H9 (cell line): ENCODE measurements at regions not wholly inside any gene's neighbourhood (a gene's known extent, or its start where the extent isn't known, plus 50 kb on each side); places are given as distances from the start of the nearest gene placed in this dataset.

ENCODE experiments used
- DNase-seq: peaks from one replicate; pipeline ENCODE4 v3.0.0-alpha.2; 2017
- H2AFZ ChIP-seq: one replicate; pipeline ENCODE4 v1.6.1; 2013; ENCODE audit warnings: mild to moderate bottlenecking, low read length, control low read depth, moderate library complexity
- H2AK5ac ChIP-seq: 2 replicates; pipeline ENCODE4 v1.6.1; 2013; ENCODE audit warnings: low read length, control low read depth, mixed read lengths; ENCODE audit not compliant: insufficient read length
- H2BK120ac ChIP-seq: one replicate; pipeline ENCODE4 v1.6.1; 2013; ENCODE audit warnings: low read depth, mild to moderate bottlenecking, low read length, control low read depth, inconsistent platforms; ENCODE audit not compliant: poor library complexity, severe bottlenecking
- H2BK12ac ChIP-seq: 2 replicates; pipeline ENCODE4 v1.6.1; 2013; ENCODE audit warnings: low read length, control low read depth, mixed read lengths, low read depth; ENCODE audit not compliant: insufficient read length
- H2BK15ac ChIP-seq: 2 replicates; pipeline ENCODE4 v1.6.1; 2013; ENCODE audit warnings: low read depth, low read length, control low read depth
- H2BK20ac ChIP-seq: one replicate; pipeline ENCODE4 v1.6.1; 2013; ENCODE audit warnings: low read depth, mild to moderate bottlenecking, low read length, control low read depth, inconsistent platforms; ENCODE audit not compliant: poor library complexity, severe bottlenecking
- H2BK5ac ChIP-seq: 2 replicates; pipeline ENCODE4 v1.6.1; 2013; ENCODE audit warnings: low read length, control low read depth, mixed read lengths; ENCODE audit not compliant: insufficient read length
- H3K14ac ChIP-seq: 2 replicates; pipeline ENCODE4 v1.6.1; 2013; ENCODE audit warnings: low read length, control low read depth; ENCODE audit not compliant: insufficient read depth
- H3K18ac ChIP-seq: 2 replicates; pipeline ENCODE4 v1.6.1; 2013; ENCODE audit warnings: low read depth, mild to moderate bottlenecking, mixed read lengths, low read length, control low read depth; ENCODE audit not compliant: insufficient read length
- H3K23ac ChIP-seq: 2 replicates; pipeline ENCODE4 v1.6.1; 2013; ENCODE audit warnings: low read length, control low read depth, mixed read lengths, low read depth; ENCODE audit not compliant: insufficient read length
- H3K23me2 ChIP-seq: 2 replicates; pipeline ENCODE4 v1.6.1; 2013; ENCODE audit warnings: low read depth, mild to moderate bottlenecking, mixed read lengths, low read length, control low read depth; ENCODE audit not compliant: insufficient read length, poor library complexity, severe bottlenecking
- H3K27ac ChIP-seq: 2 replicates; pipeline ENCODE4 v1.5.1; 2013; ENCODE audit warnings: low read length, control low read depth, mixed read lengths, low read depth; ENCODE audit not compliant: insufficient read length
- H3K27me3 ChIP-seq: 2 replicates; pipeline ENCODE4 v1.6.1; 2013; ENCODE audit warnings: low read length, control low read depth, inconsistent platforms; ENCODE audit not compliant: insufficient read depth
- H3K4ac ChIP-seq: 2 replicates; pipeline ENCODE4 v1.6.1; 2013; ENCODE audit warnings: low read depth, mild to moderate bottlenecking, control low read depth, inconsistent platforms, low read length, moderate library complexity
- H3K4me1 ChIP-seq: 2 replicates; pipeline ENCODE4 v1.6.1; 2013; ENCODE audit warnings: low read length, control low read depth, inconsistent platforms; ENCODE audit not compliant: insufficient read depth
- H3K4me2 ChIP-seq: 2 replicates; pipeline ENCODE4 v1.6.1; 2013; ENCODE audit warnings: low read length, control low read depth, mixed read lengths; ENCODE audit not compliant: insufficient read length, insufficient read depth
- H3K56ac ChIP-seq: 2 replicates; pipeline ENCODE4 v1.6.1; 2013; ENCODE audit warnings: low read depth, mild to moderate bottlenecking, mixed read lengths, low read length, control low read depth; ENCODE audit not compliant: insufficient read length
- H3K79me1 ChIP-seq: 2 replicates; pipeline ENCODE4 v1.6.1; 2013; ENCODE audit warnings: low read depth, mild to moderate bottlenecking, moderate library complexity, low read length, control low read depth, inconsistent platforms; ENCODE audit not compliant: insufficient read depth, poor library complexity, severe bottlenecking
- H3K79me2 ChIP-seq: 2 replicates; pipeline ENCODE4 v1.6.1; 2013; ENCODE audit warnings: low read length, control low read depth, inconsistent platforms; ENCODE audit not compliant: insufficient read depth
- H3K9ac ChIP-seq: 2 replicates; pipeline ENCODE4 v1.6.1; 2013; ENCODE audit warnings: low read length, control low read depth, mixed read lengths; ENCODE audit not compliant: insufficient read length; ENCODE audit errors: extremely low read depth
- H3K9me3 ChIP-seq: one replicate; pipeline ENCODE4 v1.6.1; 2013; ENCODE audit warnings: low read depth, low read length, inconsistent platforms; ENCODE audit not compliant: control insufficient read depth
- H3T11ph ChIP-seq: one replicate; pipeline ENCODE4 v1.6.1; 2013; ENCODE audit warnings: mild to moderate bottlenecking, low read length, control low read depth, inconsistent platforms
- H4K20me1 ChIP-seq: one replicate; pipeline ENCODE4 v1.6.1; 2013; ENCODE audit not compliant: control insufficient read depth, insufficient read length, insufficient read depth
- H4K5ac ChIP-seq: 2 replicates; pipeline ENCODE4 v1.6.1; 2013; ENCODE audit warnings: low read depth, mild to moderate bottlenecking, mixed read lengths, low read length, control low read depth; ENCODE audit not compliant: insufficient read length
- H4K8ac ChIP-seq: replicated peaks from 2 replicates; pipeline ENCODE4 v1.6.1; 2013; ENCODE audit warnings: low read length, control low read depth, mixed read lengths, low read depth; ENCODE audit not compliant: insufficient read length
- H4K91ac ChIP-seq: 2 replicates; pipeline ENCODE4 v1.6.1; 2013; ENCODE audit warnings: low read depth, mild to moderate bottlenecking, moderate library complexity, mixed read lengths, low read length, control low read depth; ENCODE audit not compliant: insufficient read length
- H3K27ac Mint-ChIP-seq, 3 experiments: 2 replicates in 2 of 3; 3 replicates in 1 of 3; pipeline ENCODE4 v1.8.0; 2020 to 2021; ENCODE audit warnings: mixed read lengths in 3 of 3, mild to moderate bottlenecking in 1 of 3, moderate library complexity in 1 of 3
- H3K27me3 Mint-ChIP-seq: 2 replicates; pipeline ENCODE4 v1.8.0; 2021; ENCODE audit warnings: low read depth, mild to moderate bottlenecking, moderate library complexity, mixed read lengths
- H3K36me3 Mint-ChIP-seq, 3 experiments: 2 replicates in 2 of 3; 3 replicates in 1 of 3; pipeline ENCODE4 v1.8.0; 2020 to 2021; ENCODE audit warnings: low read depth in 3 of 3, mixed read lengths in 3 of 3; ENCODE audit not compliant: insufficient read depth in 1 of 3
- H3K4me1 Mint-ChIP-seq, 2 experiments: 2 replicates each; pipeline ENCODE4 v1.8.0; 2020; ENCODE audit warnings: mixed read lengths in 2 of 2
- H3K4me3 Mint-ChIP-seq, 2 experiments: 2 replicates in 1 of 2; 3 replicates in 1 of 2; pipeline ENCODE4 v1.8.0; 2020 to 2021; ENCODE audit warnings: mild to moderate bottlenecking in 2 of 2, mixed read lengths in 2 of 2, moderate library complexity in 1 of 2
- H3K9me3 Mint-ChIP-seq, 2 experiments: 2 replicates in 1 of 2; 3 replicates in 1 of 2; pipeline ENCODE4 v1.8.0; 2020; ENCODE audit warnings: mild to moderate bottlenecking in 2 of 2, mixed read lengths in 2 of 2, moderate library complexity in 1 of 2
- CTCF ChIP-seq: fragments of 200-600 bp; sonication (generic); conservative IDR thresholded peaks from 3 replicates; pipeline ENCODE4 v1.8.0; 2021; ENCODE audit warnings: antibody characterized with exemption, mild to moderate bottlenecking
- WGBS: extraction: QIAGEN DNeasy Blood & Tissue Kit; methylation state at CpG from one replicate; pipeline ENCODE4 v1.1.7; 2013; ENCODE audit warnings: missing lambda C conversion rate, low lambda C conversion rate, mixed read lengths; ENCODE audit not compliant: insufficient read length; ENCODE audit errors: extremely low coverage; 5-methylcytosine and 5-hydroxymethylcytosine counted together

GRCh38 chr2:228378233-228378632, 196.7 kb upstream of the SPHKAP start:
- Histone ChIP-seq H3K23me2 (no peaks in the 10 kb centered on the region), H2AFZ (no peak overlapping the region), H3T11ph (no peak overlapping the region), H3K14ac (no peak overlapping the region), H2BK15ac (no peak overlapping the region), H3K56ac (no peak overlapping the region), H3K27ac (no peak overlapping the region), H2BK5ac (no peak overlapping the region), H3K4me1 (no peaks in the 10 kb centered on the region), H3K4ac (no peak overlapping the region), H3K79me2 (no peaks in the 10 kb centered on the region), H4K8ac (no peak overlapping the region), H4K91ac (no peak overlapping the region), H3K4me2 (no peak overlapping the region), H4K20me1 (no peaks in the 10 kb centered on the region), H2BK12ac (no peak overlapping the region), H3K23ac (no peak overlapping the region), H3K27me3 (no peaks in the 10 kb centered on the region), H2BK120ac (no peak overlapping the region), H3K9ac (no peak overlapping the region), H2BK20ac (no peak overlapping the region), H4K5ac (no peak overlapping the region), H3K79me1 (no peaks in the 10 kb centered on the region), H2AK5ac (no peak overlapping the region), H3K9me3 (no peaks in the 10 kb centered on the region), H3K18ac (no peak overlapping the region)
- Mint-ChIP-seq H3K36me3 (no peaks in the 10 kb centered on the region), H3K4me3 (no peak overlapping the region), H3K9me3 (no peaks in the 10 kb centered on the region), H3K27ac (no peak overlapping the region), H3K4me1 (no peaks in the 10 kb centered on the region), H3K27me3 (no peaks in the 10 kb centered on the region)
- no peak for TF ChIP-seq CTCF
- WGBS = no CpG with 5 or more reads among the region's 2 CpGs
- DNase-seq = no peak
